ENCODE measurements at regions not wholly inside any gene's neighbourhood (a gene's known extent, or its start where the extent isn't known, plus 50 kb on each side); places are given as distances from the start of the nearest gene placed in this dataset.

DNA sequence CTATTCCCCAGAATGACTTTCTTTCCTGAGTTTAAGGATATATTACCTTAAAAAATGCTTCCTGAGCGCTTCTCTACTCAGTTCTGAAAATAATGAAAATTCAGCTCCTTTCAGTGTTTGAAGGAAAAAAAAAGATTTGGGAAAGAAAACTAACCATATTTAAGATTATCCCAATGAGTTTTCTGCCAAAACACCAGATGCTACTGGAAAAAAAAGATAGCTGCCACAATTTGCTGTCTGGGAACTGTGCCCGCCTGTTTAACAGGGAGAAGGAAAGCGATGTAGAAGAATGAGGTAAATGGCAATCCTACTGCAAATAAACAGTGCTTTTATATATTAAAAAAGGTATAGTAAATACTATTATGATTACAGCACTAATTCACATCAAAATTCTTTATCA lies 367.6 kb upstream of the PRICKLE1 start:
- Histone ChIP-seq H3K27ac (ENCODE audit: low read depth, low read length) (no peak overlapping the region), H3K4me1 (ENCODE audit: control insufficient read depth, insufficient read depth, low read length) (no peaks in the 10 kb centered on the region), H3K4me3 (ENCODE audit: low read length) (no peak overlapping the region), H3K36me3 (ENCODE audit: control insufficient read depth, insufficient read depth, low read length) (no peaks in the 10 kb centered on the region), H3K9ac (ENCODE audit: low read length) (no peak overlapping the region), H3K27me3 (ENCODE audit: control insufficient read depth, insufficient read depth, low read length) (no peaks in the 10 kb centered on the region)

DNA sequence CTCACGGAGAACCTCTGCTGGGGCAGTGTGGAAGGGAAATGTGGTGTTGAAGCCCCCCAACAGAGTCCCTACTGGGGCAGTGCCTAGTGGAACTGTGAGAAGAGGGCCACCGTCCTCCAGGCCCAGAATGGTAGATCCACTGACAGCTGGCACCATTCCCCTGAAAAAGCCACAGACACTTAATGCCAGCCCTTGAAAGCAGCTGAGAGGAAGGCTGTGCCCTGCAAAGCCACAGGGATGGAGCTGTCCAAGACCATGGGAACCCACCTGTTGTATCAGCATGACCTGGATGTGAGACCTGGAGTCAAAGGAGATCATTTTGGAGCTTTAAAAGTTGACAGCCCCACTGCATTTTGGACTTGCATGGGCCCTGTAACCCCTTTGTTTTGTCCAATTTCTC lies 363.5 kb upstream of the PRICKLE1 start:
- H3K36me3 ChIP-seq (ENCODE audit: control insufficient read depth, insufficient read depth, low read length) = no peaks in the 10 kb centered on the region
- H3K4me3 ChIP-seq (ENCODE audit: low read length) = no peak overlapping the region
- no peaks in the 10 kb centered on the region for H3K4me1 ChIP-seq (ENCODE audit: control insufficient read depth, insufficient read depth, low read length)
- no peak overlapping the region for H3K9ac ChIP-seq (ENCODE audit: low read length)
- no peak overlapping the region for H3K27ac ChIP-seq (ENCODE audit: low read depth, low read length)
- H3K27me3 ChIP-seq (ENCODE audit: control insufficient read depth, insufficient read depth, low read length) = no peaks in the 10 kb centered on the region

DNA sequence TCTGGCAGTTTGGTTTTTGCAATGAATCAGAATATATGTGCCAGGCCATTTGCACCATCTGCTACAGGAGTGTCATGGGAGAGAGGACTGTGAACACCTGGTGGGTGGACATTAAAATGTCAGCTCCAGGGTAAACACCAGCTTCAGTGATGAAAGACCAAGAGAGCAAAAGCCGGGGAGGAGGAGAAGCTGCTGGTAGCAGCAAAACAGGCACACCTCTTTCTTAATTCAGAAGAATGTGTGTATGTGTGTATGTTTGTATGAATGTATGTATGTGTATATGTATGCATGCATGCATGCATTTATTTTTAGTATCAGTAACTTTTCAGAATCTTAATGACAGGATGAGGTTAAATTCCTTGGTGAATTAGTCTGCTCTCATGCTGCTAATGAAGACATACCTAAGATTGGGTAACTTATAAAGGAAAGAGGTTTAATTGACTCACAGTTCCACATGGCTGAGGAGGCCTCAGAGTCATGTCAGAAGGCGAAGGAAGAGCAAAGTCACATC lies 357.4 kb upstream of the PRICKLE1 start:
- Histone ChIP-seq H3K9ac (ENCODE audit: low read length) (no peak overlapping the region), H3K27ac (ENCODE audit: low read depth, low read length) (no peak overlapping the region), H3K27me3 (ENCODE audit: control insufficient read depth, insufficient read depth, low read length) (no peaks in the 10 kb centered on the region), H3K36me3 (ENCODE audit: control insufficient read depth, insufficient read depth, low read length) (no peaks in the 10 kb centered on the region), H3K4me1 (ENCODE audit: control insufficient read depth, insufficient read depth, low read length) (no peaks in the 10 kb centered on the region), H3K4me3 (ENCODE audit: low read length) (no peak overlapping the region)

DNA sequence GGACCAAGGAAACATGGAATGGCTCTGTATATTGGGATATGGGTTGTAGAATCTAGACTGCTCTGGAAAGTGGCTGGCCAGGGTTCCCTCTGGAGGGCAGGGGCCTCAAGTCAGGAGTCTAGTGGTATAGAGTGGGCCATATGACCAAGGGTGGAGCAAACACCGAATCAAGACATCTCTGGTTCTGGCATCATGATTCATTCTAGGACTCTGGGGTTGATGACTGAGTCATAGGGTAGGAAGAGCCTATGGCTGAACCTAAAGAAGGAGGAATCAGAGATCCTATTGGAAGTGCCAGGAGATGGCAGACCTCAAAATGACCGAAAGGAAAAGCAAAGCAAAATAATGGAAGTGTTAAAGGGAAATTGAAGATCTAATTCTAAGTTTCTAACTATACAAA lies 356.4 kb upstream of the PRICKLE1 start:
- Histone ChIP-seq H3K27ac (ENCODE audit: low read depth, low read length) (no peak overlapping the region), H3K27me3 (ENCODE audit: control insufficient read depth, insufficient read depth, low read length) (no peaks in the 10 kb centered on the region), H3K9ac (ENCODE audit: low read length) (no peak overlapping the region), H3K4me1 (ENCODE audit: control insufficient read depth, insufficient read depth, low read length) (no peaks in the 10 kb centered on the region), H3K4me3 (ENCODE audit: low read length) (no peak overlapping the region), H3K36me3 (ENCODE audit: control insufficient read depth, insufficient read depth, low read length) (no peaks in the 10 kb centered on the region)

DNA sequence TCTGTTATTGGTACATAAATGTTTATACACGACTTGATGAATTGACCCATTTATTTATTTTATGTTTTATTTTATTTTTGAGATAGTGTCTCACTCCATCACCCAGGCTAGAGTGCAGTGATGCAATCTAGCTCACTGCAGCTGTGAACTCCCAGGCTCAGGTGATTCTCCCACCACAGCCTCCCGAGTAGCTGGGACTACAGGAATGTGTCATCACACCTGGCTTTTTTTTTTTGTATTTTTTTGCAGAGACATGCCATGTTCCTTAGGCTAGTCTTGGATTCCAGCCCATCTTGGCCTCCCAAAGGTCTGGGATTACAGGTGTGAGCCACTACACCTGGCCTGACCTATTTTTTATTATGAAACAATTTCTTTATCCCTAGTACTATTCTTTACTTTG lies 355.0 kb upstream of the PRICKLE1 start:
- no peak overlapping the region for H3K27ac ChIP-seq (ENCODE audit: low read depth, low read length)
- no peaks in the 10 kb centered on the region for H3K4me1 ChIP-seq (ENCODE audit: control insufficient read depth, insufficient read depth, low read length)
- no peak overlapping the region for H3K4me3 ChIP-seq (ENCODE audit: low read length)
- H3K36me3 ChIP-seq (ENCODE audit: control insufficient read depth, insufficient read depth, low read length) = no peaks in the 10 kb centered on the region
- H3K27me3 ChIP-seq (ENCODE audit: control insufficient read depth, insufficient read depth, low read length) = no peaks in the 10 kb centered on the region
- H3K9ac ChIP-seq (ENCODE audit: low read length) = no peak overlapping the region

DNA sequence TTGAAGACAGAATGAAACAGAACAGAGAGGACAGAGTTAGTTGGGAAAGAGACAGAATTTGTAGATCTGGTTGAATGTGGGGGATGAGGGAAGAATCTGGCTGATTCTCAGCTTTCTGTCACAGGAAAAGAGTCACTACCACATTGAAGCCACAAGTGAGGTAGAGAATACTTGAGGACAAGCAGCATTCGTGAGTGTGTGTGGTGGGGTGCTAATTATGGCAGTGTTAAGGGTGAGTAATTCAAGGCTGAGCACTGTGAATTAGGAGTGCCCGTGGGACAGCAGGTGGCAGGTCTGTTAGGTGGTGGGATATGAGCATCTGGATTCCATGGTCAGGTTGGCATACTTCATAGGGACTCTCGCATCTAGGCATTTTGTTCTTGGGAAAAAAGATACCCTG lies 347.4 kb upstream of the PRICKLE1 start:
- Histone ChIP-seq H3K36me3 (ENCODE audit: control insufficient read depth, insufficient read depth, low read length) (no peaks in the 10 kb centered on the region), H3K4me1 (ENCODE audit: control insufficient read depth, insufficient read depth, low read length) (no peaks in the 10 kb centered on the region), H3K9ac (ENCODE audit: low read length) (no peak overlapping the region), H3K4me3 (ENCODE audit: low read length) (no peak overlapping the region), H3K27me3 (ENCODE audit: control insufficient read depth, insufficient read depth, low read length) (no peaks in the 10 kb centered on the region), H3K27ac (ENCODE audit: low read depth, low read length) (no peak overlapping the region)

DNA sequence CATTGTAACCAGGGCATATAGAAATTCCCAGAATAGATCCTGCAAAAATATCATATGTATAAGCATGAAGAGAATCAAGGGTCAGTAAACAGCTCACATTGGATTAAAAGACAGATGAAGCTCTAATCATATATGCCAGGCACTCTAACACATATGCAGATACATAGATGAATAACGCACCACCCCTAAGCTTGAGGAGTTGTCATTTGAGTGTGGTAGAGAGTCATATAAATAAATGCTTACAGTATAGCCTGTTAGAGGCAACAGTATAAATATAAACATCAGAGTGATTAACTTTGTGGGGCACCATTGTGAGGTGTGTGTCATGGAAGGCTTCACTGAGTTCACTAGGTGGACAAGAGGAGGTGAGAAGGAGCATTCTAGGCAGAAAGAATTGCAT lies 346.7 kb upstream of the PRICKLE1 start:
- Histone ChIP-seq H3K4me1 (ENCODE audit: control insufficient read depth, insufficient read depth, low read length) (no peaks in the 10 kb centered on the region), H3K9ac (ENCODE audit: low read length) (no peak overlapping the region), H3K27me3 (ENCODE audit: control insufficient read depth, insufficient read depth, low read length) (no peaks in the 10 kb centered on the region)

DNA sequence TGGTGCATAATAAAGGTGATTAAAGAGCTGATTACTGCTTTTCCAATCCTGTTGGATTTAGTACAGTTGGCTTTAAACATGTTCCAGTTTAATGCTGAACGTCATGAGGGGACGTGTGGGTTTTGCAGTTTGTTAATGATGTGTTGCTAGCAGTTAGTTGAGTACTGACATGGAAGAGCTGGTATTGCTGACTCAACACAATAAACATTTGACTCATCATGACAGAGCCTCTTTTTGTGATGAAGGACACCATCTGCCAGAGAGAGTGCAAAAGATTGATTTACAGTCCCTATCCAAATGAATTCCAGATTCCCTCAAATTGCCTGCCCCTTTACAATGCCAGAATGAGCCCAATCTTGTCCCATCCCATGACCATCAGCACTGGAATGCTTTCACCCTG lies 346.2 kb upstream of the PRICKLE1 start:
- no peak overlapping the region for H3K27ac ChIP-seq (ENCODE audit: low read depth, low read length)
- H3K27me3 ChIP-seq (ENCODE audit: control insufficient read depth, insufficient read depth, low read length) = no peaks in the 10 kb centered on the region
- H3K4me3 ChIP-seq (ENCODE audit: low read length) = no peak overlapping the region
- H3K36me3 ChIP-seq (ENCODE audit: control insufficient read depth, insufficient read depth, low read length) = no peaks in the 10 kb centered on the region
- no peaks in the 10 kb centered on the region for H3K4me1 ChIP-seq (ENCODE audit: control insufficient read depth, insufficient read depth, low read length)
- H3K9ac ChIP-seq (ENCODE audit: low read length) = no peak overlapping the region

More for the DNA sequence above, 346.7 kb upstream of the PRICKLE1 start:
- H3K4me3 ChIP-seq (ENCODE audit: low read length) = no peak overlapping the region
- H3K27ac ChIP-seq (ENCODE audit: low read depth, low read length) = no peak overlapping the region
- no peaks in the 10 kb centered on the region for H3K36me3 ChIP-seq (ENCODE audit: control insufficient read depth, insufficient read depth, low read length)

DNA sequence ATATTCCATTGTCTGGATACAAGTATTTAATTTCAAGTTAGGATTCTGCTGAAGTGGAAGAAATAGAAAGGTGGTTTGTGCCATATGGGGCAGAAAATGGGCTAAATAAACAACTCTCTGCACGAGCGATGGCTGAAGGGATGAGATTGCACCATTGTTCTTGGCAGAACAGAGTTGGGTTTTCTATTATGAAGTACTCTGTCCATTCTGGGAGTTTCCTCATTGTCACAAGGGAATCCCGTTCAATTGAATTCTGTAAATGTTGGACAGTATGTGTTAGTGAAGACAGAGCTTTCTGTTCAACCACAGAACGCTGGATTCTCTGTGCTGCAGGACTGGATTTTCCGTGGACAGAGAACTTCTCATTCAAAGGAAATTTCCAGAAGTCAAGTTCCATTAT lies 345.5 kb upstream of the PRICKLE1 start:
- H3K27ac ChIP-seq (ENCODE audit: low read depth, low read length) = no peak overlapping the region
- no peaks in the 10 kb centered on the region for H3K27me3 ChIP-seq (ENCODE audit: control insufficient read depth, insufficient read depth, low read length)
- no peak overlapping the region for H3K4me3 ChIP-seq (ENCODE audit: low read length)
- H3K4me1 ChIP-seq (ENCODE audit: control insufficient read depth, insufficient read depth, low read length) = no peaks in the 10 kb centered on the region
- no peaks in the 10 kb centered on the region for H3K36me3 ChIP-seq (ENCODE audit: control insufficient read depth, insufficient read depth, low read length)
- no peak overlapping the region for H3K9ac ChIP-seq (ENCODE audit: low read length)

DNA sequence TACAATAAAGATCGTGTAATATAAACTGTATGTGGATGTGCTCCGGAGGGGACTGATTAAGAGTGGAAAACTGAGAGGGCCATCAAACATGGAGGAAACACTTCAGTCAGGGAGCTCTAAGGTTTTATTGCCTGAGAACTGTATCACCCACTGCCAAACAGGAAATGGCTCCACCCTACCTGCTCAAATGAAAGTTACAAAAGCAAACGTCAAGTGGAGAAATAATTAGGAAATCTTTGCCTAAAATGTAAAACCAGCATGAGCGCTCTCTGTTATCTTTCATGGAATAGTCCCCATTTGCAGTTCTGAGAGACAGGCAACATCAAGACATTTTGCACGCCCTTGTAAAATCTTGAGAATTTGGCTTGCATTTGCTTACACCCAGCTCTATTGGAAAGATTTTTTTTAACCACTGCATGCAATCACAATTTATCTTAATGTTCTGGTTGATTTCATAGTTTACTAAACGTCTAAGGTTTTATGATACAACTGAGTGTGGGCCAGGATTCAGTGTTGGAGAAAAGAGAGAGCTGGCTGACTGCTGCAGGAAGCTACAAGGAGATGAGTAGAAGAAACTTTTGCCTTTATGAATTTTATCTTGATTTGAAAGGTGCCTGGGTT lies 344.0 kb upstream of the PRICKLE1 start:
- no peak overlapping the region for H3K4me3 ChIP-seq (ENCODE audit: low read length)

DNA sequence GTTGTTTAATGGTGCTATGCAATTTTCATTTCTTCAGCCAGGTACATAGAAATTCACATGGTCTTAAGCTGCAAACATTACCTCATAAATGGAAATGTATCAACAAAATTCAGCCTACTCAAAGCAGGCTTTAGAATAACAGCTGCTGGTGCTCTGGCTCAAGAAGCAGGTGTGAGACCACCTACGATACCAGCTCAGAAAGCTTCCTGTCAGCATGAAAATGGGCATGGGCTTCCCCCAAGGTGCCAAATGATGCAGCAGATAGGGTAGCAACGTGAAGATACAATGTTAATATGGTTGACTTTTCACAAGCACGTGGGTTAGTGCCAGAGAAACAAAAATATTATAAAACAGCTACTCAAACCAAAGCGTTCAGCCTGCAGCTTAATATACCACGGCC lies 343.4 kb upstream of the PRICKLE1 start:
- no peak overlapping the region for H3K9ac ChIP-seq (ENCODE audit: low read length)
- no peaks in the 10 kb centered on the region for H3K27me3 ChIP-seq (ENCODE audit: control insufficient read depth, insufficient read depth, low read length)
- no peak overlapping the region for H3K4me3 ChIP-seq (ENCODE audit: low read length)
- H3K27ac ChIP-seq (ENCODE audit: low read depth, low read length) = no peak overlapping the region
- H3K4me1 ChIP-seq (ENCODE audit: control insufficient read depth, insufficient read depth, low read length) = no peaks in the 10 kb centered on the region
- no peaks in the 10 kb centered on the region for H3K36me3 ChIP-seq (ENCODE audit: control insufficient read depth, insufficient read depth, low read length)

More for the DNA sequence above, 344.0 kb upstream of the PRICKLE1 start:
- Histone ChIP-seq H3K36me3 (ENCODE audit: control insufficient read depth, insufficient read depth, low read length) (no peaks in the 10 kb centered on the region), H3K4me1 (ENCODE audit: control insufficient read depth, insufficient read depth, low read length) (no peaks in the 10 kb centered on the region), H3K27me3 (ENCODE audit: control insufficient read depth, insufficient read depth, low read length) (no peaks in the 10 kb centered on the region), H3K27ac (ENCODE audit: low read depth, low read length) (no peak overlapping the region), H3K9ac (ENCODE audit: low read length) (no peak overlapping the region)

DNA sequence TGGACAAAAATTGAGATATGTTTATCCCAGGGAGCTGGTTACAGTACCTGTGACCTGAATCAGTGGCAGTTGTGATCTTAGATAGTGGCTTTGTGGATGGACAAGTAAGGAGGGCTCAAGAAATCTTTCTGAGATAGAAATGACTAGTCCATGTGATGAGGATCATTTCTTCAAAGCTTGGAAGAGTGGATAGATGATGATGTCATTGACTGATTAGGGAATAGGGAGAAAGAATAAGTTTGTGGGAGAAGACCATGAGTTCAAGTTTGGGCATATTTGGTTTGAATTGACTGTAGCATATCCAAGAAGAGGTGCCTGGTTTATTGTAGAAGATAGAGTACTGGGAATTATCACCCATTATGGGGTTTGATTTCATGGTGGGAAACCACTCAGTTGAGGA lies 336.7 kb upstream of the PRICKLE1 start:
- no peak overlapping the region for H3K4me3 ChIP-seq (ENCODE audit: low read length)
- H3K4me1 ChIP-seq (ENCODE audit: control insufficient read depth, insufficient read depth, low read length) = no peaks in the 10 kb centered on the region
- no peak overlapping the region for H3K9ac ChIP-seq (ENCODE audit: low read length)
- H3K27ac ChIP-seq (ENCODE audit: low read depth, low read length) = no peak overlapping the region
- H3K27me3 ChIP-seq (ENCODE audit: control insufficient read depth, insufficient read depth, low read length) = no peaks in the 10 kb centered on the region
- no peaks in the 10 kb centered on the region for H3K36me3 ChIP-seq (ENCODE audit: control insufficient read depth, insufficient read depth, low read length)

DNA sequence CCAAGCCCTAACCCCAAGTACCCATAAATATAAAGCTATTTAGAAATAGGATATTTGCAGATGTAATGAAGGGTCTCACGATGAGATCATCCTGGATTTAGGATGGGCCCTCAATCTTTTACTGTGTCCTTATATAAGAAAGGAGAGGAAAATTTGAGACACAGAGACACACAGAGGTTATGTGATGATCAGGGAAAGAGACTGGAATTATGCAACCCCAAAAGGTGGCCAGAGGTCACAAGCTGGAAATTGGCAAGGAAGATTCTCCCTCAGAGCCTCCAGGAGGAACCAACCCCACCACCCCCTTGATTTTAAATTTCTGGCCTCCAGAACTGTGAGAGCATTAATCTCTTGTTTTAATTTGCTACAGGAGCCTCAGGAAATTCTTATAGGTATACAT lies 334.9 kb upstream of the PRICKLE1 start:
- Histone ChIP-seq H3K27me3 (ENCODE audit: control insufficient read depth, insufficient read depth, low read length) (no peaks in the 10 kb centered on the region), H3K36me3 (ENCODE audit: control insufficient read depth, insufficient read depth, low read length) (no peaks in the 10 kb centered on the region), H3K27ac (ENCODE audit: low read depth, low read length) (no peak overlapping the region), H3K4me1 (ENCODE audit: control insufficient read depth, insufficient read depth, low read length) (no peaks in the 10 kb centered on the region), H3K9ac (ENCODE audit: low read length) (no peak overlapping the region), H3K4me3 (ENCODE audit: low read length) (no peak overlapping the region)

Data from rectal smooth muscle tissue (tissue), 1 donor.